DOHH2 (cell line): ENCODE measurements at regions not wholly inside any gene's neighbourhood (a gene's known extent, or its start where the extent isn't known, plus 50 kb on each side); places are given as distances from the start of the nearest gene placed in this dataset.

Experiments
- H3F3A ChIP-seq: fragments of 200-600 bp; sonication (generic), shearing (Covaris generic); 2 replicates; pipeline ENCODE4 v1.6.0; 2016; ENCODE audit warnings: antibody characterized with exemption, mild to moderate bottlenecking; ENCODE audit not compliant: control insufficient read depth, insufficient read depth
- H3K27ac ChIP-seq: fragments of 200-600 bp; sonication (generic); 2 replicates; pipeline ENCODE4 v1.5.1; 2014; ENCODE audit warnings: low read depth, mild to moderate bottlenecking, low read length, moderate library complexity
- H3K27me3 ChIP-seq: fragments of 200-600 bp; sonication (generic); 2 replicates; pipeline ENCODE4 v1.6.1; 2014; ENCODE audit warnings: mild to moderate bottlenecking, low read length, mixed read lengths; ENCODE audit not compliant: control insufficient read depth
- H3K36me3 ChIP-seq: fragments of 200-600 bp; sonication (generic); 2 replicates; pipeline ENCODE4 v1.6.1; 2014; ENCODE audit warnings: mild to moderate bottlenecking, low read length, moderate library complexity, mixed read lengths; ENCODE audit not compliant: control insufficient read depth
- H3K4me1 ChIP-seq: fragments of 200-600 bp; sonication (generic); 2 replicates; pipeline ENCODE4 v1.6.1; 2014; ENCODE audit warnings: mild to moderate bottlenecking, low read length, mixed read lengths; ENCODE audit not compliant: control insufficient read depth
- H3K4me2 ChIP-seq: fragments of 200-600 bp; sonication (generic); 2 replicates; pipeline ENCODE4 v1.6.0; 2014; ENCODE audit warnings: mild to moderate bottlenecking, low read length, moderate library complexity
- H3K4me3 ChIP-seq: fragments of 200-600 bp; sonication (generic); 2 replicates; pipeline ENCODE4 v1.5.1; 2014; ENCODE audit warnings: mild to moderate bottlenecking, low read length, mixed read lengths
- H3K79me2 ChIP-seq: fragments of 200-600 bp; sonication (generic); 2 replicates; pipeline ENCODE4 v1.6.1; 2014; ENCODE audit warnings: mild to moderate bottlenecking, low read length, mixed read lengths; ENCODE audit not compliant: control insufficient read depth
- H3K9me2 ChIP-seq: fragments of 200-600 bp; sonication (generic); replicated peaks from 2 replicates; pipeline ENCODE4 v1.6.1; 2014; ENCODE audit warnings: mild to moderate bottlenecking, low read length, mixed read lengths; ENCODE audit not compliant: control insufficient read depth
- H3K9me3 ChIP-seq: fragments of 200-600 bp; sonication (generic); 2 replicates; pipeline ENCODE4 v1.6.1; 2014; ENCODE audit warnings: antibody characterized with exemption, low read length, mixed read lengths; ENCODE audit not compliant: control insufficient read depth, insufficient read depth
- H4K20me1 ChIP-seq: fragments of 200-600 bp; sonication (generic); 2 replicates; pipeline ENCODE4 v1.6.0; 2014; ENCODE audit warnings: low read depth, mild to moderate bottlenecking, antibody characterized with exemption, low read length, moderate library complexity; ENCODE audit not compliant: control insufficient read depth, insufficient read depth
- EZH2phosphoT487 ChIP-seq: fragments of 200-600 bp; sonication (generic); IDR thresholded peaks from 2 replicates; pipeline ENCODE4 v1.6.1; 2017; ENCODE audit warnings: borderline replicate concordance, mild to moderate bottlenecking, antibody characterized with exemption, low read length, moderate library complexity, mixed read lengths
- TF ChIP-seq, protein P1 (sequence below): fragments of 200-600 bp; sonication (generic); IDR thresholded peaks from one replicate; pipeline ENCODE4 v1.5.1; 2014; ENCODE audit warnings: antibody characterized with exemption, mild to moderate bottlenecking, low read depth, low read length; ENCODE audit not compliant: poor library complexity, severe bottlenecking

DNA sequence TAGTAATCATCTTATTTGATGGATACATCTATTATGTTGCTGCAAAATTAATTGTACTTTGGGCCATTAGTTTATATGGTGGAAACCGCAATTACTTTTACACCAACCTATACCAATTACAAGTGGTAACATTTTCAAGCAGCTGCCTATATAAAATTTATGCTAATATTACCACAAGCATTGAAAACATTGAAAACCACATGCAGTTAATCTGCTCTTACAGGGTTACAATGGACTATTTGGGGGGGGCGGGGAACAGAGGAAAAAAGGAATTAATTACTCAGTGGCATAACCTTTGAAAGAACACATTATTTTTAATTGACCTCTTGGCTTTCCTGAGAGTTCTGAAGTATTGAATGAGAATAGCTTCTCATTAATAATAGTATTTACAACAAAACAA, 1793.2 kb downstream of the NCAM2 start:
- no peaks in the 10 kb centered on the region for H3K27me3 ChIP-seq
- no peaks in the 10 kb centered on the region for H3K36me3 ChIP-seq
- no peaks in the 10 kb centered on the region for H3K79me2 ChIP-seq
- no peak overlapping the region for H3K4me3 ChIP-seq
- H3K4me2 ChIP-seq = no peak overlapping the region
- no peak overlapping the region for H3K27ac ChIP-seq
- H3K4me1 ChIP-seq = no peaks in the 10 kb centered on the region
- no peaks in the 10 kb centered on the region for H3F3A ChIP-seq
- H4K20me1 ChIP-seq = no peaks in the 10 kb centered on the region
- H3K9me3 ChIP-seq = no peaks in the 10 kb centered on the region
- no peaks in the 10 kb centered on the region for H3K9me2 ChIP-seq
- no peak for TF ChIP-seq EZH2phosphoT487
- TF ChIP-seq, protein P1, sequence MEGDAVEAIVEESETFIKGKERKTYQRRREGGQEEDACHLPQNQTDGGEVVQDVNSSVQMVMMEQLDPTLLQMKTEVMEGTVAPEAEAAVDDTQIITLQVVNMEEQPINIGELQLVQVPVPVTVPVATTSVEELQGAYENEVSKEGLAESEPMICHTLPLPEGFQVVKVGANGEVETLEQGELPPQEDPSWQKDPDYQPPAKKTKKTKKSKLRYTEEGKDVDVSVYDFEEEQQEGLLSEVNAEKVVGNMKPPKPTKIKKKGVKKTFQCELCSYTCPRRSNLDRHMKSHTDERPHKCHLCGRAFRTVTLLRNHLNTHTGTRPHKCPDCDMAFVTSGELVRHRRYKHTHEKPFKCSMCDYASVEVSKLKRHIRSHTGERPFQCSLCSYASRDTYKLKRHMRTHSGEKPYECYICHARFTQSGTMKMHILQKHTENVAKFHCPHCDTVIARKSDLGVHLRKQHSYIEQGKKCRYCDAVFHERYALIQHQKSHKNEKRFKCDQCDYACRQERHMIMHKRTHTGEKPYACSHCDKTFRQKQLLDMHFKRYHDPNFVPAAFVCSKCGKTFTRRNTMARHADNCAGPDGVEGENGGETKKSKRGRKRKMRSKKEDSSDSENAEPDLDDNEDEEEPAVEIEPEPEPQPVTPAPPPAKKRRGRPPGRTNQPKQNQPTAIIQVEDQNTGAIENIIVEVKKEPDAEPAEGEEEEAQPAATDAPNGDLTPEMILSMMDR = no peak

DNA sequence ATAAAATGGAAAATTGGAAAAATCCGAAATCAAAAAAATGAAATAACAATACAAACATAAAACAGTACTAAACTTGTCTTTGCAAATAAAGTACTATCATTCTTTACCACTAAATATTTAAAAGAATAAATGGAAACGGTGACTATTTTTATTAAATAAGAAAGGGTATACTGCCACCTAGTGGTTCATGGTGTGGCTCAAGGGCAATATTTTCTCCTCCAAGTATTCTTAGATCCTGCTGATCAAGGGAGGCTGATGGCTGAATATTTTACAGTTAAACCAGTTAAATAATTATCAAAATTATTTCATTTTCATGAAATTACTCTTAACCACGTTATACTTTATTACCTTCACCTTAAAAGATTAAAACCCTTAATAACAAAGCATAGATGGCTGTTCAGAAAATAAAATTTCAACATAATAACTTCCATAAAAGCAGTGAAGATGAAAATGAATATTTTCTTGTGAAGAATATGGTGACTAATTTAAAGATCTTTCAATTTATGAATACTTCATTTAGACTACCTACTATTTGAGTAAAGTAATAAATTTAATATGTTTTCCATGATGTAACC, 1793.9 kb downstream of the NCAM2 start:
- H3K9me3 ChIP-seq = no peaks in the 10 kb centered on the region

DNA sequence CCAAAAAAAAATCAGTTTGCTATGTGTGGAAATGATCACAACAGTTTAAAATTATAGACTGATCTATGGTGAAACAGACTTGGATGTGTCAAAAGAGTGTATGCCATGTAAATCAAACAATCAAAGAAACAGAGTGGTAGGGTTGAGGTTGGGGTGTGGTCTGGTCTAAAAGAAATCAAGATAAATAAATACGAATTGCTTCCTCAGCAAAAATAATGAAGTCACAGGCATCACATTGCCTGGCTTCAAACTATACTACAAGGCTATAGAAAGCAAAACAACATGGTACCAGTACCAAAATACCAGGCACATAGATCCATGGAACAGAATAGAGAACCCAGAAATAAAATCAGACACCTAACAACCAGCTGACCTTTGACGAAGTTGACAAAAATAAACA, 1796.9 kb downstream of the NCAM2 start:
- Histone ChIP-seq H3F3A (no peaks in the 10 kb centered on the region), H3K9me2 (no peaks in the 10 kb centered on the region), H3K36me3 (no peaks in the 10 kb centered on the region), H4K20me1 (no peaks in the 10 kb centered on the region), H3K27ac (no peak overlapping the region), H3K4me3 (no peak overlapping the region), H3K4me2 (no peak overlapping the region), H3K4me1 (no peaks in the 10 kb centered on the region), H3K27me3 (no peaks in the 10 kb centered on the region), H3K79me2 (no peaks in the 10 kb centered on the region), H3K9me3 (no peaks in the 10 kb centered on the region)
- TF ChIP-seq, protein P1 = no peak
- no peak for TF ChIP-seq EZH2phosphoT487

More for the DNA sequence above, 1793.9 kb downstream of the NCAM2 start:
- Histone ChIP-seq H3K9me2 (no peaks in the 10 kb centered on the region), H3K27ac (no peak overlapping the region), H3F3A (no peaks in the 10 kb centered on the region), H3K4me2 (no peak overlapping the region), H3K4me3 (no peak overlapping the region), H4K20me1 (no peaks in the 10 kb centered on the region), H3K27me3 (no peaks in the 10 kb centered on the region), H3K36me3 (no peaks in the 10 kb centered on the region), H3K4me1 (no peaks in the 10 kb centered on the region), H3K79me2 (no peaks in the 10 kb centered on the region)
- TF ChIP-seq, protein P1 = peak; percentile 52
- TF ChIP-seq EZH2phosphoT487 = no peak

DNA sequence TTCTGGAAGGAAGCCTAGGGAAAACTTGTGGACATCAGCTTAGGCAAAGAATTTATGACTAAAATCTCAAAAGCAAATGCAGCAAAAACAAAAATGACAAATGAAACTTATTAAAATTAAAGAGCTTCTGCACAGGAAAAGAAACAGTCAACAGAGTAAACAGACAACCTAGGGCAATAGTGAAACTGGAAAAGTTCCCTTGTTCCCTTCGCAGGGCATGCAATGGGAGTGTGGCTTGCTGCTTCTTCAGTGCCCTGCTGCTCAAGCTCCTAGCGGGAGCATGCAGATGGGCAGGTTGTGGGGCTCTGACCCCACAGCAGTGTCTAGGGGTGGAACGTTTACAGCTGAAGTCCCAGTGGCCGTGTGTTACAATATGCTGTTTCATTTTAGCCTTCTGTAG, 1797.4 kb downstream of the NCAM2 start:
- Histone ChIP-seq H3K27me3 (no peaks in the 10 kb centered on the region), H3K9me2 (no peaks in the 10 kb centered on the region), H3K4me2 (no peak overlapping the region), H3K27ac (no peak overlapping the region), H3K4me3 (no peak overlapping the region), H3K79me2 (no peaks in the 10 kb centered on the region), H3K36me3 (no peaks in the 10 kb centered on the region), H3K4me1 (no peaks in the 10 kb centered on the region), H3F3A (no peaks in the 10 kb centered on the region), H3K9me3 (no peaks in the 10 kb centered on the region), H4K20me1 (no peaks in the 10 kb centered on the region)
- no peak for TF ChIP-seq EZH2phosphoT487
- TF ChIP-seq, protein P1 = no peak
